SHP77 (cell line): ENCODE measurements at regions not wholly inside any gene's neighbourhood (a gene's known extent, or its start where the extent isn't known, plus 50 kb on each side); places are given as distances from the start of the nearest gene placed in this dataset.

Source experiments
- DNase-seq, 2 experiments: peaks; one replicate each; lab custom pipeline; 2025; lab: John Stamatoyannopoulos, UW

DNA sequence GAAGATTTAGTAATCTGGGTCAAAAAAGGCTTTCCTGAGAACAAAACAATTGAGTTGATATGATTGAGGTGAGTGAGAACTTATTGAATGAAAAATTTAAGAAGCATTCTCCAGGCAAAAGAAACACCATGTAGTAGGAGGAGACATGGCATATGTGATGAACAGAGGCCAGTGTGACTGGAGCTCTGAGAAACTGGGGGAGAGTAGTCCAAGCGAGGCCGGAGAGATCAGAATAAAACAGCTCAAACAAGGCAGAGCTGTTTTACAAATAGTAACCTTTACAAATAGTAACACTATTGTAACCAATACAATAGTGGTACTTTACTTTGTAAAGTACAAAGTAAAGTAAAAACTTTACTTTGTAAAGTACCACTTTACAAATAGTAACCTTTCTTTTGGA lies 1159.1 kb downstream of the PCDH9 start:
- no peak for DNase-seq

- no peak for DNase-seq
These were observed 1160.6 kb downstream of the PCDH9 start for GRCh38 chr13:66069570-66069969.

GRCh38 chr13:66068683-66069082 lies 1161.5 kb downstream of the PCDH9 start:
- DNase-seq = no peak

DNA sequence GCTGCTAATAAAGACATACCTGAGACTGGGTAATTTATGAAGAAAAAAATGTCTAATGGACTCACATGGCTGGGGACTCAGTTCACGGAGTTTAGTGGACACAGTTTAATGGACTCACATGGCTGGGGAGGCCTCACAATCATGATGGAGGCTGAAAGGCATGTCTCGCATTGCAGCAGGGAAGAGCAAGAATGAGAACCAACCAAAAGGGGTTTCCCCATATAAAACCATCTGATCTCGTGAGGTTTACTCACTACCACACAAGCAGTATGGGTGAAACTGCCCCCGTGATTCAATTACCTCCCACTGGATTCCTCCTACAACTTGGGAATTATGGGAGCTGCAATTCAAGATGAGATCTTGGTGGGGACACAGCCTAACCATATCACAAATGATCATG lies 1181.2 kb downstream of the PCDH9 start:
- DNase-seq = no peak

DNA sequence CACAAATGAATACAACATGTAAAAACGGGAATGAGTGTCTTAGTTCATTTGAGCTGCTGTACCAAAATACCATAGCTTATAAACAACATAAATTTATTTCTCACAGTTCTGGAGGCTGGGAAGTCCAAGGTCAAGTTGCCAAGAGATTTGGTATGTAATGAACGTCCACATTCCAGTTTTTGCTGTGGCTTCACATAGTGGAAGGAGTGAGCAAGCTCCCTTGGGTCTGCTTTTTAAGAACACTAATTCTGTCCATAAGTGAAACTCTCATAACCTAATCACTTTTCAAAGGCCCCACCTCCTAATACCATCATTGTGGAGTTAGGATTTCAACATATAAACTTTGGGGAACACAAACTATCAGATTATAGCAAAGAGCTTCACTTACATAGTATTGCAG lies 1189.6 kb downstream of the PCDH9 start:
- DNase-seq = no peak

- no peak for DNase-seq
These were observed 1193.0 kb downstream of the PCDH9 start for GRCh38 chr13:66037096-66037495.

DNA sequence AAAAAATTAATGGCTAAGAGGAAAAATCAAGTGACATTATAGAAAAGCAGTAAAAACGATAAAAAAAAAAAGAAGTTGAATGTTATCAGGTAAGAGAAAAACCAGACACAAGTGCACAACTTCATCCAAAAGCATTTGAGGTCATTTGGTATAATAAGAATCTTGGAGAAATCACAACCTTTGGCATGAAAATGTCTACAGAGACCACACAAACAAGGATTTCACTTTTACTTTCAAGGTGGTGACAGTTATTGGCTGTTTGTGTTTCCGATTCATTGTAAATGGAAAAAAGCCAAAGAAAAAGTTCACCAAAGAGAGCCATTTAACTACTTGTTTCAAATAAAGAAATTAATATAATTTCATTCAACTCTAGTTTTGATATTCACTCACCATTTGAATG lies 1193.5 kb downstream of the PCDH9 start:
- no peak for DNase-seq

DNA sequence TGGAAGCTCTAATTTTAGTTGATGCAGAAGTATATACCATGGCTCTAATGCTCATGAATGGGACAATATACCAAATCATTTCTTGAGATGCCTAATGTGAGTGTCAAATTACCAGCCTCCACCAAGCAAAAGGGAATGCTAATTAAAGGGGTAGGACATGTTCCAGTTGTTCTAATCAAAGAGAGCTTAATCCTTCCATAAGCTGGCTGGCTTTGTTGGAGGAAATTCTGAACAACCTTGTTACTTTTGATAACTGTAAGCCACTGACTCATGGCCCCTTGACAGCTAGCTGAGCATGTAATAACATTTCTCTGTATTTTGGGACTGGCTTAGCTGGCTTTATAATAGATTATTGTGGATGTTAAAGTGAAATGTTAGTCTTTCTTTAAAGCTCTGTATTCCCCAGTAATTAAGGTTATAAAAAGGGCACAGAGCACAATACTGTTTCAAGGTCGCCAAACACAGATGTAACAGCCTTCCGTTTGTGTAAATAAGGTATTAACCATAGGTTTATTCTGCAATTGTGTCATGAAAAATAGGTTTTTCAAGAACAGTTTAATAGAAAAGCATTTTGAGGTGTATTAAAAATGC lies 1194.0 kb downstream of the PCDH9 start:
- DNase-seq = no peak

- DNase-seq = no peak
These were observed 1196.2 kb downstream of the PCDH9 start for GRCh38 chr13:66033924-66034323.

- DNase-seq = no peak
These were observed 1208.3 kb downstream of the PCDH9 start for GRCh38 chr13:66021846-66022245.

- DNase-seq = no peak
These were observed 1215.4 kb downstream of the PCDH9 start for GRCh38 chr13:66014771-66015170.

DNA sequence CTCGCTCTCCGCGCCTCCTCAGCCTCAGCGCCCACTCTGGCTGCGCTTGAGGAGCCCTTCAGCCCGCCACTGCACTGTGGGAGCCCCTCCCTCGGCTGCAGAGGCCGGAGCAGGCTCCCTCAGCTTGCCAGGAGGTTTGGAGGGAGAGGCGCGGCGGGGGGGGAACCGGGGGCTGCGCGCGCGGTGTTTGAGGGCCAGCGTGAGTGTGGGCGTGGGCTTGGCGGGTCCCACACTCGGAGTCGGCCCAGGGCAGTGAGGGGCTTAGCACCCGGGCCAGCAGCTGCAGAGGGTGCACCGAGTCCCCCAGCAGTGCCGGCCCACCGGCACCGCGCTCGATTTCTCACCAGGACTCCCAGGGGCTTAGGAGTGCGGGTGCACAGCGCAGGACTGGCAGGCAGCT lies 1220.9 kb downstream of the PCDH9 start:
- no peak for DNase-seq

- DNase-seq = no peak
These were observed 1226.6 kb downstream of the PCDH9 start for GRCh38 chr13:66003558-66003957.

- no peak for DNase-seq
These were observed 1229.0 kb downstream of the PCDH9 start for GRCh38 chr13:66001140-66001539.

DNA sequence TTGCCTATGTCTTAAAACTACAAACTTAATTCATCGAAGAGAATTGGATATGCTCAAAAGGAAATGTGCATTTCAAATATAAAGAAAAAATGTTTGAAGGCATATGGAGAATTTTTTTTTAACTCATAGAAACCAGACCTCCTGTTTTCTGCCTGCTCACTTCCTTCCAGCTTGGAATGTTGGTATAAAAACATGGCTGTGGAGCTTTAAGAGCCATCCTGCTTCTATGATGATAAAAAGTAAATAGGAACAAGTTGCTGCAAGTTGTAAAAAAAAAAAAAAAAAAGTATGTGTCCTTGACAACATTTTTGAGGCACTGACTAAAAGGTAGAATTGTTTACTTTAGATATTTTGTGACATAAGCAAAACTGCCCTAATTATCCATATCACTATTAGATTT lies 1230.7 kb downstream of the PCDH9 start:
- no peak for DNase-seq

DNA sequence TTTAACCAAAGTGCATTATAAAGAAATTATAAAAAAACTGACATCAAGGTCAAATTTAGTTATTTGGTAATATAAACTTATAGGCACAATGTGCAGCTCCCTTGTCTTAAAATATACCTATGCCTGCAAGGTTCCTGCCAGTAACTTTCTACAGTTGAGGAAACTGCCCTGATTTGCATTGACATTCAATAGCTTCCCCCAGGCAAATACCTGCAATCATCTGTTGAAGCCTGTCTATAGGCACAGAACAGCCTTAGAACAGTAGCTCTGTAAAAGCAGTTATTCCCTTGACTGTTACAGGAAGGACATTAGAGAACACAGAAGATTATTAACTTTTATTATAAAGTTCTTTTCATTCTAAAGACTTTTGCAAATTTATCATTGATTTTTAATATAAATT lies 1239.5 kb downstream of the PCDH9 start:
- no peak for DNase-seq

DNA sequence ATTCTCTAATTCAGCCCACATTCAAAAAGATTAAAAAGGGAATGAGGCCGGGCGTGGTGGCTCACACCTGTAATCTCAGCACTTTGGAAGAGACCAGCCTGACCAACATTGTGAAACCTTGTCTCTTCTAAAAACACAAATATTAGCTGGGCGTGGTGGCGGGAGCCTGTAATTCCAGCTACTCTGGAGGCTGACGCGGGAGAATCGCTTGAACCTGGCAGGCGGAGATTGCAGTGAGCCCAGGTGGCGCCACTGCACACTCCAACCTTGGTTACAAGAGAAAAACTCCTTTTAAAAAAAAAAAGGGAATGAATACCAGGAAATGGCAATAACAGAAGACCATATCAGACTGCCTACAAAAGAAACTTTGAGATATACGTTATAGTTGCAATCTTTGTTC lies 1244.5 kb downstream of the PCDH9 start:
- DNase-seq = no peak

GRCh38 chr13:65977525-65977924 lies 1252.6 kb downstream of the PCDH9 start:
- no peak for DNase-seq

DNA sequence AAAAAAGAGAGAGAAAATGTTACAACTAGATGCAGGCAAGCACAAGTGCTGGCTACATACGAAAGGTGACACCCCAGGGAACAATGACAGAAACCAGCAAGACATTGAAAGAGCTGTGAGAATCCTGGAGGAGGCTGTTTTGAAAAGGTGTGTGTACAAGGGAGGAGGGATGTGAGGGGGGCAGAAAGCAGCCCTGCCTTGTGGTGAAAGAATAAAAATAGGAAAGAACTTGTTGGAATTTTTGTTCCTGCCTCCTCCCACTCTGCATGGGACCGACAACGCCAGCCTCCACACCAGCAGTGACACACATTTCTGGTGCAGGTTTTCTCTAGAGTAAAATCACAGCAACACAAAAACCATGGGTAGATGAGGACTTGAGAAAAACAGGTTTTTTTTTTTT lies 1258.6 kb downstream of the PCDH9 start:
- DNase-seq = no peak

DNA sequence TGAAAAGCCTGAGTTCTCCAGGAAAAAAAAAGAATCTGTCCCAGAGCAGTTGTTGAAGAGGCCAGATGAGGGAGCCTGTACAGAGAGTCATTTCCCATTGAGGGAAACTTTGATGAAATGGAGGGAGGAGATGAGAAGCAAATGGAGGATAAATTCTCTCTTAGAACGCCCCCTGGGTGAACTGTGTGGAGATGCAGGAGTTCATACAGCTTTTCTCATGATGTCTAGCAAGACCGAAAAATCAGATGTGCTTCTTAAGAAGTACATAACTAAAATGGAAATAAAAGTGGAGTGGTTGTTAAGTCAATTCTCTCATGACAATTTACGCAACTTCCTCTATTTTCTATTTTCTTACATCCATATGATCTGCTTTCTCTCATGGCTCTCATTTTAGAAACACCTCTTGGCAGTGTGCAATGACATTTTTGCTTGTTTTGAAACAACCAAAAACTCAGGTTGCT lies 1263.1 kb downstream of the PCDH9 start:
- DNase-seq = no peak

GRCh38 chr13:65965501-65965900 lies 1264.6 kb downstream of the PCDH9 start:
- DNase-seq = no peak

DNA sequence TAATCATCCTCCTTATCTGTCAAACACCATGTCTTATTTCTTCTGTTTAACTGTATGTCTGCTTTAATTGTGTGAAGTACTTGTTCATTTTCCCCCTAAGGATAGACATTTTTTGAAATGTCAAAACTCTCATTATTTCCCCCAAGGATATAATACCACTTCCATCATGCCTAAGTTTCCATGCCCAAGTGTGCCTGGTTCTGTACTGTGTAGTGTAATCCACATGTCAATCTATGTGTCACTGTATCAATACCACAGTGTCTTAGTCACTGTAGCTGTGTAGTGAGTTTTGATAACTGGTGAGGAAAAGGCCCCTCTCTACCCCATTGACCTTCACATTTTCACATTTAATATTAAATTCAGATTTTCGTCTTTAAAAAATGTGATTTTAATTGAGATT lies 1265.5 kb downstream of the PCDH9 start:
- DNase-seq = no peak

- no peak for DNase-seq
These were observed 1270.8 kb downstream of the PCDH9 start for GRCh38 chr13:65959305-65959704.

DNA sequence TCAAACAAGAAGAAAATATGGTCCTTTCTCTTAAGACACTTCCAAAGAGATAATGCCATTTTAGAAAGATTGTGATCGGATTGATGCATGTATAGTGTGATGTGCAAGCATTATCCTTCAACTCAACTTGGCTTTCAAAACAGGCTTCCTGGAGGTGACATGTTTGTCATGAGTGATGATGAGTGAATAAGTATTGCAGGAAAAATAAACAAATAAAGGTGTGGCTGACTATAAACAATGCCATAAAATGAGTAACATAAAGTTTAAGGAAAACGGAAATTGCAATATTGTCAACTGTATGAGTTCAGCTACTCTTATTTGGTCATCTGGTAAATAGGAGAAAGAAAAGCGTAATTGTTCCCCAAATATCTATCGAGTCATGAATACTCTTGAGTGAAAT lies 1283.7 kb downstream of the PCDH9 start:
- DNase-seq = no peak

DNA sequence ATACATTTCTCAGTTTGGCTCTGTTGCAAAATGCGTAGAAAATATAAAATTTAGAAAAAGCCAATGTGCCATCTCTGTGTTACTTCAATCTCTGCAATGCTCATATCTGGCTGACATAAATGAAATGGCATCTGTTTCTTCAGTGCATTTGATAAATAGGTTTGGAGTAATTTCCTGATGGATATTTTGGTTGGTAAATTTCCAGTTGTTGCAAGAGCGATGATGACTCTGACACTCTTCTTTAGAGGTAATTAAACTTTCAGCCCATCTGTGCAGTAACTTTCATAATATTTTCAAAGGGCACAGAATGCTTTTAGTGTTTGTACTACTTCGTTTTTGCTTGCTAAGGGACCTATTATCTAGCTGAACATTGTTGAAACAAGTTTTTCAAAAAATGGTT lies 1286.4 kb downstream of the PCDH9 start:
- DNase-seq = no peak
